Ascending aorta (tissue), 2 donors: ENCODE measurements at regions not wholly inside any gene's neighbourhood (a gene's known extent, or its start where the extent isn't known, plus 50 kb on each side); places are given as distances from the start of the nearest gene placed in this dataset.

Experiments used
- DNase-seq, 2 donors: peaks; one replicate each; pipeline ENCODE4 v3.0.0-alpha.2; 2019; ENCODE audit warnings: low spot score in 2 of 2
- H3K27ac ChIP-seq, 2 donors: fragments of 200-600 bp; sonication (generic); one replicate each; pipeline ENCODE4 v1.5.1; 2016 to 2017; ENCODE audit warnings: mild to moderate bottlenecking in 1 of 2
- H3K27me3 ChIP-seq: fragments of 200-600 bp; sonication (generic); one replicate; pipeline ENCODE4 v1.5.1; 2017
- H3K36me3 ChIP-seq, 2 donors: fragments of 200-600 bp; sonication (generic); one replicate each; pipeline ENCODE4 v1.5.1; 2016
- H3K4me1 ChIP-seq, 2 donors: fragments of 200-600 bp; sonication (generic); one replicate each; pipeline ENCODE4 v1.5.1; 2016 to 2017; ENCODE audit warnings: mild to moderate bottlenecking in 1 of 2
- H3K4me3 ChIP-seq, 2 donors: fragments of 200-600 bp; sonication (generic); one replicate each; pipeline ENCODE4 v1.5.1; 2016 to 2017; ENCODE audit warnings: mild to moderate bottlenecking in 1 of 2
- H3K9me3 ChIP-seq, 2 donors: fragments of 200-600 bp; sonication (generic); one replicate each; pipeline ENCODE4 v1.5.1; 2016
- intact Hi-C: fragments of 100-400 bp; cut with DNase I; formaldehyde crosslinking; loops from one replicate; pipeline ENCODE4 v1.15.1; 2023
- TF ChIP-seq, protein P1 (sequence below), 3 experiments: fragments of 200-600 bp in 2 of 3; fragments of 450-650 bp in 1 of 3; sonication (generic) in 2 of 3; IDR thresholded peaks; one replicate each; pipeline ENCODE4 v1.5.1; 2016 to 2019; ENCODE audit warnings: antibody characterized with exemption in 3 of 3, mild to moderate bottlenecking in 1 of 3, moderate library complexity in 1 of 3

DNA sequence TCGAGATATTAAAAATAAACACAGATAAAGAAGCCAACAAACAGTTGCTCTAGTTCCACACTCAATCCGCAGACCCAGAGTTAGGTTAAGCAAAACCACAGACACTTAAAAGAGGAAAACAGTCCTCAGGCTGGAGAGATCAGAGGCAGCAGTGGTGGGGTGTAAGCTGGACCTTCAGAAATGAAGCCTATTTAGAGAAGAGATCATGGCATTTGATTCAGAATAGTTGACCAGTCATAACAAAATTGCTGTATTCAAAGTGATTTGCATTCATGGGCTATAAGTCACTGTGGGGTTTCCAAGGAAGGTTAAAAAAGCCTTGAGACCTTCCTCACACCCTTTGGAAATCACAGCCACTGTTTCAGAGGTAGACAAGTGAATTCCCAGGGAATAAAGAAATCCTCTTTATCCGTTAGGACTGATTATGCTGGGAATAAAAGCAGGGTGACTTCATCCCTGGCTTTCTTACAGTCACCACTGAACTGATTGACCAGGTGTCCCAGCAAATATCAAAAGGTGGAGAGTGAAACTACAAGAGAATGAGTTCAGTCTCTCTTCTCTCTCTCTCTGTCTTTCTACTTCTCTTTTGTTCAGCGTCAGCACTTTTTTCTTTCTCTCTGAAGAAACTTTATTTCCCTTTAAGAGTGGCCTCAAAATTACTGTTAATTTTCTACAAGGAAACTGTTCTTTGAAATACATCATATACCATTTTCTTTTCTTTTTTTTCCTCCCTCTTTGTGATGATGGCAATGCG is 171.8 kb upstream of the PIK3C3 start:
- Histone ChIP-seq H3K4me3 (no peak overlapping the region), H3K36me3 (no peaks in the 10 kb centered on the region), H3K4me1 (no peaks in the 10 kb centered on the region), H3K27me3 (no peaks in the 10 kb centered on the region), H3K9me3 (no peaks in the 10 kb centered on the region), H3K27ac (no peak overlapping the region)
- TF ChIP-seq, protein P1, sequence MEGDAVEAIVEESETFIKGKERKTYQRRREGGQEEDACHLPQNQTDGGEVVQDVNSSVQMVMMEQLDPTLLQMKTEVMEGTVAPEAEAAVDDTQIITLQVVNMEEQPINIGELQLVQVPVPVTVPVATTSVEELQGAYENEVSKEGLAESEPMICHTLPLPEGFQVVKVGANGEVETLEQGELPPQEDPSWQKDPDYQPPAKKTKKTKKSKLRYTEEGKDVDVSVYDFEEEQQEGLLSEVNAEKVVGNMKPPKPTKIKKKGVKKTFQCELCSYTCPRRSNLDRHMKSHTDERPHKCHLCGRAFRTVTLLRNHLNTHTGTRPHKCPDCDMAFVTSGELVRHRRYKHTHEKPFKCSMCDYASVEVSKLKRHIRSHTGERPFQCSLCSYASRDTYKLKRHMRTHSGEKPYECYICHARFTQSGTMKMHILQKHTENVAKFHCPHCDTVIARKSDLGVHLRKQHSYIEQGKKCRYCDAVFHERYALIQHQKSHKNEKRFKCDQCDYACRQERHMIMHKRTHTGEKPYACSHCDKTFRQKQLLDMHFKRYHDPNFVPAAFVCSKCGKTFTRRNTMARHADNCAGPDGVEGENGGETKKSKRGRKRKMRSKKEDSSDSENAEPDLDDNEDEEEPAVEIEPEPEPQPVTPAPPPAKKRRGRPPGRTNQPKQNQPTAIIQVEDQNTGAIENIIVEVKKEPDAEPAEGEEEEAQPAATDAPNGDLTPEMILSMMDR (IDR thresholded peaks at IDR 0.05) = no peak
- no peak for DNase-seq
- intact Hi-C loops = no loop called here

- intact Hi-C loops = no loop called here
- TF ChIP-seq, protein P1 (IDR thresholded peaks at IDR 0.05) = no peak
These were observed 183.1 kb upstream of the PIK3C3 start for GRCh38 chr18:41771973-41772372.

DNA sequence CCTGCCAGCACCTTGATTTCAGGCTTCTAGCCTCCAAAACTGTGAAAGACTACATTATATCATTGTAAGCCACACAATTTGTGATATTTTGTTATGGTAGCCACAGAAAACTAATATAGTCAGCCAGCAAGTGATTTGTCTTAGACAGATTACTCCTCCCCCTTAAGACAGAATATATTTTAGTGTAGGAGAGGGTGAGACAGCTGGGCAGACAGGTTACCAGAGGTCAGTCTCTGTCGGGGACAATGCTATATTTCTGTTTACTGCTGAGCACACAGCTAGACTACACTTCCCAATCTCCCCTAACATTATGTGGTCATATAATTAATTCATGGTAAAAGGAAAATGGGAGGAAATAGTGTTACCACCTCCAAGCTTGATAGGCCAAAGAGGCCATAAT is 185.8 kb upstream of the PIK3C3 start:
- Histone ChIP-seq H3K36me3 (no peaks in the 10 kb centered on the region), H3K4me3 (no peak overlapping the region), H3K27me3 (no peaks in the 10 kb centered on the region), H3K4me1 (no peaks in the 10 kb centered on the region), H3K27ac (no peak overlapping the region), H3K9me3 (no peaks in the 10 kb centered on the region)
- intact Hi-C loops = no loop called here
- DNase-seq = no peak
- TF ChIP-seq, protein P1 (IDR thresholded peaks at IDR 0.05) = no peak

More at GRCh38 chr18:41771973-41772372, 183.1 kb upstream of the PIK3C3 start:
- Histone ChIP-seq H3K27ac (no peak overlapping the region), H3K4me3 (no peak overlapping the region), H3K27me3 (no peaks in the 10 kb centered on the region), H3K9me3 (no peaks in the 10 kb centered on the region), H3K36me3 (no peaks in the 10 kb centered on the region), H3K4me1 (no peaks in the 10 kb centered on the region)
- no peak for DNase-seq

GRCh38 chr18:41768467-41768866 is 186.6 kb upstream of the PIK3C3 start:
- no peak for DNase-seq
- Histone ChIP-seq H3K4me3 (no peak overlapping the region), H3K9me3 (no peaks in the 10 kb centered on the region), H3K27me3 (no peaks in the 10 kb centered on the region), H3K4me1 (no peaks in the 10 kb centered on the region), H3K36me3 (no peaks in the 10 kb centered on the region), H3K27ac (no peak overlapping the region)
- TF ChIP-seq, protein P1 (IDR thresholded peaks at IDR 0.05) = no peak
- intact Hi-C loops = no loop called here

GRCh38 chr18:41767960-41768359 is 187.1 kb upstream of the PIK3C3 start:
- Histone ChIP-seq H3K36me3 (no peaks in the 10 kb centered on the region), H3K9me3 (no peaks in the 10 kb centered on the region), H3K27ac (no peak overlapping the region), H3K4me1 (no peaks in the 10 kb centered on the region), H3K27me3 (no peaks in the 10 kb centered on the region), H3K4me3 (no peak overlapping the region)
- DNase-seq = no peak
- TF ChIP-seq, protein P1 (IDR thresholded peaks at IDR 0.05) = no peak
- intact Hi-C loops = no loop called here
